T-cell (primary cell): ENCODE measurements at regions not wholly inside any gene's neighbourhood (a gene's known extent, or its start where the extent isn't known, plus 50 kb on each side); places are given as distances from the start of the nearest gene placed in this dataset.

Experiments used
- ATAC-seq, 4 experiments: fragments of 200-7000 bp in 3 of 4; fragments of 150-1000 bp in 1 of 4; cut with Tn5 transposase; replicated peaks in 1 of 4; 1 replicate in 3 of 4; 2 replicates in 1 of 4; pipeline ENCODE4 v1.10.0; 2021; ENCODE audit warnings: moderate library complexity in 3 of 4, mild to moderate bottlenecking in 2 of 4, moderate number of reproducible peaks in 1 of 4
- CTCF ChIA-PET, 2 donors: fragments of 300-600 bp; sonication (Branson Sonifier 250); formaldehyde crosslinking; loops; one replicate each; lab custom pipeline; 2022; ENCODE audit warnings: antibody characterized with exemption in 2 of 2; lab: Charles Lee
- POLR2A ChIA-PET, 2 donors: fragments of 300-600 bp; sonication (Branson Sonifier 250); formaldehyde crosslinking; loops; one replicate each; lab custom pipeline; 2022; ENCODE audit warnings: antibody characterized with exemption in 2 of 2; lab: Charles Lee
- DNase-seq, 35 experiments: peaks; one replicate each; pipeline versions ENCODE4 v3.0.0 to v3.0.0-alpha.2; 2013 to 2023
- H3K27ac ChIP-seq: one replicate; pipeline ENCODE4 v1.5.1; 2013; ENCODE audit warnings: low read length
- H3K27me3 ChIP-seq, 2 experiments: replicated peaks in 1 of 2; 1 replicate in 1 of 2; 2 replicates in 1 of 2; pipeline versions ENCODE4 v1.6.1 to v1.7.0; 2013; ENCODE audit warnings: low read length in 1 of 2, mixed read lengths in 1 of 2; ENCODE audit not compliant: control insufficient read depth in 2 of 2, insufficient read depth in 2 of 2; ENCODE audit errors: extremely low read depth in 1 of 2
- H3K36me3 ChIP-seq, 2 donors: 1 replicate in 1 of 2; 2 replicates in 1 of 2; pipeline versions ENCODE4 v1.6.1 to v1.7.0; 2013; ENCODE audit warnings: low read length in 1 of 2; ENCODE audit not compliant: control insufficient read depth in 2 of 2, insufficient read depth in 1 of 2; ENCODE audit errors: extremely low read depth in 1 of 2
- H3K4me1 ChIP-seq, 2 experiments: 1 replicate in 1 of 2; 2 replicates in 1 of 2; pipeline versions ENCODE4 v1.6.1 to v1.7.0; 2013; ENCODE audit warnings: low read length in 2 of 2, mixed read lengths in 1 of 2; ENCODE audit not compliant: insufficient read depth in 2 of 2, control insufficient read depth in 1 of 2; ENCODE audit errors: extremely low read depth in 1 of 2
- H3K4me3 ChIP-seq, 2 donors: 1 replicate in 1 of 2; 2 replicates in 1 of 2; pipeline versions ENCODE4 v1.5.1 to v1.7.0; 2013; ENCODE audit warnings: mild to moderate bottlenecking in 2 of 2, low read length in 1 of 2, moderate library complexity in 1 of 2; ENCODE audit not compliant: control insufficient read depth in 1 of 2; ENCODE audit errors: extremely low read depth in 1 of 2
- H3K9me3 ChIP-seq: 2 replicates; pipeline ENCODE4 v1.7.0; 2013
- H3K27ac Mint-ChIP-seq, 2 donors: one replicate each; pipeline ENCODE4 v1.8.0; 2020 to 2021; ENCODE audit warnings: mild to moderate bottlenecking in 2 of 2, mixed read lengths in 2 of 2
- H3K27me3 Mint-ChIP-seq, 2 donors: one replicate each; pipeline ENCODE4 v1.8.0; 2021 to 2022; ENCODE audit warnings: mixed read lengths in 2 of 2
- H3K36me3 Mint-ChIP-seq: one replicate; pipeline ENCODE4 v1.8.0; 2021; ENCODE audit warnings: mixed read lengths
- H3K4me1 Mint-ChIP-seq, 3 donors: one replicate each; pipeline ENCODE4 v1.8.0; 2020 to 2022; ENCODE audit warnings: mixed read lengths in 3 of 3, mild to moderate bottlenecking in 1 of 3
- H3K4me3 Mint-ChIP-seq, 3 donors: one replicate each; pipeline ENCODE4 v1.8.0; 2020 to 2022; ENCODE audit warnings: mild to moderate bottlenecking in 3 of 3, mixed read lengths in 3 of 3, moderate library complexity in 3 of 3
- H3K9me3 Mint-ChIP-seq, 3 donors: one replicate each; pipeline ENCODE4 v1.8.0; 2020 to 2022; ENCODE audit warnings: mixed read lengths in 3 of 3
- WGBS: methylation state at CpG from one replicate; pipeline ENCODE4 v1.1.5; 2013; ENCODE audit warnings: missing lambda C conversion rate; ENCODE audit not compliant: insufficient coverage; 5-methylcytosine and 5-hydroxymethylcytosine counted together

GRCh38 chr11:45549257-45549656 is 116.2 kb downstream of the CHST1 start:
- ATAC-seq, result no peak
- H3K36me3 Mint-ChIP-seq, result no peaks in the 10 kb centered on the region
- CTCF ChIA-PET, result no interaction called here

DNA sequence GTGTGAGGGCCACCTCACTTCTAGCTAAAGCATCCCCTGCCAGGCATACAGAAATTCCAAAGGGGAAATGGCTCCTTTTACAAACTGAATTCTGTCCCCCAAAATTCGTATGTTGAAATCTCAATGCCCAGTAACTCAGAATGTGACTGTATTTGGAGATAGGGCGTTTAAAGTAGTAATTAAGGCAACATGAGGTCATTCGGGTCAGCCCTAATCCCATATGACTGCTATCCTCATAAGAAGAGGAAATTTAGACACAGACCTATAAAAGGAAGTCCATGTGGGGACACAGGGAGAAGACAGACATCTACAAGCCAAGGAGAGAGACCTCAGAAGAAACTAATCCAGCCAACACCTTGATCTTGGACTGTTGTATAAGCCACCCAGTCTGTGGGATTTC is 119.1 kb downstream of the CHST1 start:
- ATAC-seq, result no peak
- H3K27me3 ChIP-seq, result peaks cover 0 to 23% of the 10 kb centered on the region in 2 experiments
- no CpG with 5 or more reads among the region's 3 CpGs for WGBS
- H3K4me1 ChIP-seq, result no peaks in the 10 kb centered on the region
- H3K4me1 Mint-ChIP-seq, result no peaks in the 10 kb centered on the region
- ChIA-PET CTCF (no interaction called here), POLR2A (no interaction called here)
- no peaks in the 10 kb centered on the region for H3K9me3 Mint-ChIP-seq
- H3K9me3 ChIP-seq, result no peaks in the 10 kb centered on the region
- H3K27ac Mint-ChIP-seq, result no peak overlapping the region
- no peaks in the 10 kb centered on the region for H3K36me3 Mint-ChIP-seq
- DNase-seq, result no peak
- no peak overlapping the region for H3K4me3 Mint-ChIP-seq
- H3K36me3 ChIP-seq, result no peaks in the 10 kb centered on the region
- H3K27ac ChIP-seq, result no peak overlapping the region
- H3K27me3 Mint-ChIP-seq, result peaks cover 15 to 19% of the 10 kb centered on the region in 2 donors
- no peak overlapping the region for H3K4me3 ChIP-seq

More at GRCh38 chr11:45549257-45549656, 116.2 kb downstream of the CHST1 start:
- no peaks in the 10 kb centered on the region for H3K4me1 ChIP-seq
- POLR2A ChIA-PET, result no interaction called here
- Mint-ChIP-seq H3K9me3 (no peaks in the 10 kb centered on the region), H3K27me3 (peaks cover 6 to 8% of the 10 kb centered on the region in 2 donors), H3K27ac (no peak overlapping the region), H3K4me3 (no peak overlapping the region), H3K4me1 (no peaks in the 10 kb centered on the region)
- WGBS, result 55% methylated on average over 2 of the region's 6 CpGs
- no peaks in the 10 kb centered on the region for H3K36me3 ChIP-seq
- peaks cover 0 to 25% of the 10 kb centered on the region in 2 experiments for H3K27me3 ChIP-seq
- DNase-seq, result no peak
- H3K9me3 ChIP-seq, result no peaks in the 10 kb centered on the region
- H3K4me3 ChIP-seq, result no peak overlapping the region
- H3K27ac ChIP-seq, result no peak overlapping the region

DNA sequence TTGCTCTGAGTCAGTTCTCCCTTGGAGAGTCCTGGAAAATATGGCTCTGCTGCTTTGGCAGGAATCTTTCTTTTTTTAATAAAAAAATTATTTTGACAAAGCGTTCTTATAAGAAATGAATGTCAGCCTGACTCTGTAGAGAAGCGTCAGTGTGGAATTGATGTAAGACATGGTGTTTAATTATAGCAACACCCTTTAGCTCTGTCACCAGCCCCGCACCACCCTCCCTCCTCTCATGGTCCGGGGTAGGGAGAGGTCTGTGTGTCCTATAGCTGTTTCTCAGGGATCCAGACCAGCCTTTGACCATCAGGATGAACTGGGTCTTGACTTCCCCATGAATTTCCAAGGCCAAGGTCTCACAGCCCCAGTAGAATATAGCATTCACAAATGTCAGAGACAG is 120.6 kb downstream of the CHST1 start:
- WGBS, result no CpG with 5 or more reads among the region's 4 CpGs
- CTCF ChIA-PET, result no interaction called here
- no peak for ATAC-seq

GRCh38 chr11:45543808-45544422 is 121.5 kb downstream of the CHST1 start:
- H3K36me3 ChIP-seq, result no peaks in the 10 kb centered on the region
- Mint-ChIP-seq H3K27ac (no peak overlapping the region), H3K36me3 (no peaks in the 10 kb centered on the region), H3K9me3 (no peaks in the 10 kb centered on the region), H3K27me3 (peaks cover 19% of the 10 kb centered on the region in 2 donors), H3K4me1 (no peaks in the 10 kb centered on the region), H3K4me3 (no peak overlapping the region)
- H3K27ac ChIP-seq, result no peak overlapping the region
- ChIA-PET POLR2A (no interaction called here), CTCF (no interaction called here)
- no peak overlapping the region for H3K4me3 ChIP-seq
- ATAC-seq (no peak), DNase-seq (no peak)
- no peaks in the 10 kb centered on the region for H3K4me1 ChIP-seq
- 26% methylated on average over 5 of the region's 5 CpGs for WGBS
- H3K27me3 ChIP-seq, result peaks cover 0 to 19% of the 10 kb centered on the region in 2 experiments
- no peaks in the 10 kb centered on the region for H3K9me3 ChIP-seq

More for the DNA sequence above, 120.6 kb downstream of the CHST1 start:
- no peaks in the 10 kb centered on the region for H3K36me3 ChIP-seq
- no peak overlapping the region for H3K4me3 Mint-ChIP-seq
- H3K9me3 ChIP-seq, result no peaks in the 10 kb centered on the region
- H3K27me3 ChIP-seq, result peaks cover 0 to 21% of the 10 kb centered on the region in 2 experiments
- H3K36me3 Mint-ChIP-seq, result no peaks in the 10 kb centered on the region
- POLR2A ChIA-PET, result no interaction called here
- no peaks in the 10 kb centered on the region for H3K9me3 Mint-ChIP-seq
- H3K27ac ChIP-seq, result no peak overlapping the region
- no peaks in the 10 kb centered on the region for H3K4me1 ChIP-seq
- peaks cover 19% of the 10 kb centered on the region in 2 donors for H3K27me3 Mint-ChIP-seq
- no peak overlapping the region for H3K27ac Mint-ChIP-seq
- no peak overlapping the region for H3K4me3 ChIP-seq
- no peaks in the 10 kb centered on the region for H3K4me1 Mint-ChIP-seq
- no peak for DNase-seq

- Histone ChIP-seq H3K4me1 (no peaks in the 10 kb centered on the region), H3K27ac (no peak overlapping the region), H3K27me3 (peaks cover 0 to 22% of the 10 kb centered on the region in 2 experiments), H3K36me3 (no peaks in the 10 kb centered on the region), H3K9me3 (no peaks in the 10 kb centered on the region), H3K4me3 (no peak overlapping the region)
- no peak for ATAC-seq
- ChIA-PET CTCF (no interaction called here), POLR2A (no interaction called here)
- no peaks in the 10 kb centered on the region for H3K36me3 Mint-ChIP-seq
- H3K27ac Mint-ChIP-seq, result no peak overlapping the region
- DNase-seq, result no peak
- H3K4me3 Mint-ChIP-seq, result no peak overlapping the region
- H3K9me3 Mint-ChIP-seq, result no peaks in the 10 kb centered on the region
- peaks cover 19% of the 10 kb centered on the region in 2 donors for H3K27me3 Mint-ChIP-seq
- no peaks in the 10 kb centered on the region for H3K4me1 Mint-ChIP-seq
- 100% methylated on average over 1 of the region's 2 CpGs for WGBS
Observed at GRCh38 chr11:45543081-45543480, 122.3 kb downstream of the CHST1 start.

DNA sequence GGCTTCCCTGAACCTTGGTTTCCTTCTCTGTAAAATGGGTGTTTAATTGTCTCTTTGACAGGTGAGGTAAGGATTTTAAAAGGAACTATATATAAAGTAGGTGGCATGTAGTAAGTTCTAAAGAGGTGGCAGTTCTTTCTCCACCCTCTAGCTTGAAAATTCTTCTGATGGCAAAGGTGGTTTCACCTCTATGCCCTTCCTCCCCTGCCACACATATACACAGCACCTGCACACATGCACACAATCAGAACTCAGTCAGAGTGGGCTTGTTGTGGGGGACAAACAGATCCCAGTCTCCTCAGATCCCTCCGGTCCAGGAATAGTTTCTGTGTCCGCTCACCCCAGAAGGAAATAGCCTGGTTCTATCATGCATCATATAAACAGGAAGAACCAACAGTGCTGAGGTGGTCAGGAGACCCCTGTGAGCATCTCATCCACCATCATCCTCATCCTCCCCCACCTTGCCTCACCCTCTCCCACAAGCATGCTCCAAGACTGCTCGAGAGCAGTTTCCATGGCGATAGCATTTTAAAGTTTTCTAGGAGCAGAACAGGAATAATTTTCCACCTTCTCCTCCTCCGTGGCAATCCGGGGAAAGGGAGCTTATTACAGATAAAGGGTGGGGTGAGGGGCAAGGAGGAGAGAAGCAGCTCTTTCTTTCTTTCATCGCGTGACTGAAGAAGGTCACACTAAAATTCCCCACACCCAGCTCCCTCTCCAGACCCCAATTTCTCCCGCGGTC is 123.6 kb downstream of the CHST1 start:
- ChIA-PET POLR2A (no interaction called here), CTCF (no interaction called here)
- peaks cover 0 to 17% of the 10 kb centered on the region in 2 experiments for H3K27me3 ChIP-seq
- no peaks in the 10 kb centered on the region for H3K9me3 ChIP-seq
- no peak overlapping the region for H3K4me3 ChIP-seq
- Mint-ChIP-seq H3K9me3 (no peaks in the 10 kb centered on the region), H3K4me3 (no peak overlapping the region), H3K27me3 (peaks cover 18 to 23% of the 10 kb centered on the region in 2 donors), H3K4me1 (no peaks in the 10 kb centered on the region), H3K27ac (no peak overlapping the region), H3K36me3 (no peaks in the 10 kb centered on the region)
- WGBS, result 78% methylated on average over 2 of the region's 10 CpGs
- ATAC-seq (no peak), DNase-seq (no peak)
- H3K27ac ChIP-seq, result no peak overlapping the region
- H3K36me3 ChIP-seq, result no peaks in the 10 kb centered on the region
- H3K4me1 ChIP-seq, result no peaks in the 10 kb centered on the region
